ENCODE measurements at regions not wholly inside any gene's neighbourhood (a gene's known extent, or its start where the extent isn't known, plus 50 kb on each side); places are given as distances from the start of the nearest gene placed in this dataset.
"Not testable (repeated sequence)": the region's sequence is repeated elsewhere in the genome, so short reads cannot be mapped to it uniquely, and the experiment has no call there.

- H3K79me2 ChIP-seq (replicated peaks; ENCODE audit: insufficient read depth, low read length) = no peaks in the 10 kb centered on the region
- H3K36me3 ChIP-seq (ENCODE audit: insufficient read depth, low read length) = no peaks in the 10 kb centered on the region
- no peaks in the 10 kb centered on the region for H3K9me3 ChIP-seq (ENCODE audit: low read length)
- no peak overlapping the region for H3K27ac ChIP-seq (ENCODE audit: low read length)
- no peak for TF ChIP-seq RAD21 (conservative IDR thresholded peaks at IDR 0.05)
- no peak for TF ChIP-seq EZH2 (IDR thresholded peaks at IDR 0.05; ENCODE audit: borderline replicate concordance, insufficient read depth, low read length, poor library complexity, severe bottlenecking)
- no peak for TF ChIP-seq MXI1 (conservative IDR thresholded peaks at IDR 0.05; ENCODE audit: poor library complexity, severe bottlenecking)
- no peak for TF ChIP-seq POLR2AphosphoS5 (IDR thresholded peaks at IDR 0.05)
- no peak for TF ChIP-seq CTCF (IDR thresholded peaks at IDR 0.05; ENCODE audit: poor library complexity, severe bottlenecking)
- TF ChIP-seq SMC3 (conservative IDR thresholded peaks at IDR 0.05; ENCODE audit: poor library complexity) = no peak
- TF ChIP-seq EP300 (conservative IDR thresholded peaks at IDR 0.05; ENCODE audit: poor library complexity, severe bottlenecking) = no peak
- TF ChIP-seq REST (IDR thresholded peaks at IDR 0.05; ENCODE audit: borderline replicate concordance) = no peak
- no peak for TF ChIP-seq TAF1 (IDR thresholded peaks at IDR 0.05; ENCODE audit: low read depth)
- no peaks in the 10 kb centered on the region for H4K20me1 ChIP-seq (ENCODE audit: insufficient read depth)
- H2AFZ ChIP-seq (ENCODE audit: low read depth, low read length) = no peak overlapping the region
- H3K9me2 ChIP-seq (ENCODE audit: insufficient read depth, low read length) = no peaks in the 10 kb centered on the region
- no peaks in the 10 kb centered on the region for H3F3A ChIP-seq (ENCODE audit: insufficient read depth, low read length, poor library complexity, severe bottlenecking)
- H3K4me3 ChIP-seq (ENCODE audit: low read length) = no peak overlapping the region
- no peaks in the 10 kb centered on the region for H3K27me3 ChIP-seq (ENCODE audit: insufficient read depth, low read depth, low read length)
- H3K9ac ChIP-seq (ENCODE audit: low read length) = no peak overlapping the region
- H3K4me2 ChIP-seq (ENCODE audit: low read length) = no peak overlapping the region
These were observed 394.1 kb downstream of the ZBBX start for GRCh38 chr3:166986000-166986399.

- not testable (repeated sequence) for H3K9ac ChIP-seq (ENCODE audit: low read length); H2AFZ ChIP-seq (ENCODE audit: low read depth, low read length); H3K4me2 ChIP-seq (ENCODE audit: low read length); H3K79me2 ChIP-seq (replicated peaks; ENCODE audit: insufficient read depth, low read length); H3K4me3 ChIP-seq (ENCODE audit: low read length); H3K9me3 ChIP-seq (ENCODE audit: low read length); H3K27me3 ChIP-seq (ENCODE audit: insufficient read depth, low read depth, low read length); H3F3A ChIP-seq (ENCODE audit: insufficient read depth, low read length, poor library complexity, severe bottlenecking); H3K36me3 ChIP-seq (ENCODE audit: insufficient read depth, low read length); H4K20me1 ChIP-seq (ENCODE audit: insufficient read depth); H3K9me2 ChIP-seq (ENCODE audit: insufficient read depth, low read length); H3K27ac ChIP-seq (ENCODE audit: low read length)
These were observed 404.3 kb downstream of the ZBBX start for GRCh38 chr3:166975796-166976195.

GRCh38 chr3:166967714-166968113 lies 412.4 kb downstream of the ZBBX start:
- H3K27ac ChIP-seq (ENCODE audit: low read length); H3K9ac ChIP-seq (ENCODE audit: low read length); H3K36me3 ChIP-seq (ENCODE audit: insufficient read depth, low read length); H4K20me1 ChIP-seq (ENCODE audit: insufficient read depth); H3K4me2 ChIP-seq (ENCODE audit: low read length); H3K9me2 ChIP-seq (ENCODE audit: insufficient read depth, low read length); H3F3A ChIP-seq (ENCODE audit: insufficient read depth, low read length, poor library complexity, severe bottlenecking); H2AFZ ChIP-seq (ENCODE audit: low read depth, low read length); H3K4me3 ChIP-seq (ENCODE audit: low read length); H3K79me2 ChIP-seq (replicated peaks; ENCODE audit: insufficient read depth, low read length); H3K9me3 ChIP-seq (ENCODE audit: low read length); H3K27me3 ChIP-seq (ENCODE audit: insufficient read depth, low read depth, low read length): not testable (repeated sequence)

All from neural cell (in vitro differentiated cells).